Natural killer cell (primary cell): ENCODE measurements at regions not wholly inside any gene's neighbourhood (a gene's known extent, or its start where the extent isn't known, plus 50 kb on each side); places are given as distances from the start of the nearest gene placed in this dataset.

Experiments
- ATAC-seq, 3 donors: fragments of 150-1000 bp in 2 of 3; fragments of 200-7000 bp in 1 of 3; cut with Tn5 transposase; 1 replicate in 1 of 3; 2 replicates in 2 of 3; pipeline ENCODE4 v1.10.0; 2021; ENCODE audit warnings: mild to moderate bottlenecking in 2 of 3, moderate library complexity in 2 of 3
- DNase-seq, 2 donors: peaks; one replicate each; pipeline versions ENCODE4 v3.0.0 to v3.0.0-alpha.2; 2013 to 2021; ENCODE audit warnings: mixed read lengths in 1 of 2
- H3K27ac ChIP-seq: one replicate; pipeline ENCODE4 v1.5.1; 2013; ENCODE audit warnings: mild to moderate bottlenecking, low read length
- H3K27me3 ChIP-seq: one replicate; pipeline ENCODE4 v1.6.1; 2013; ENCODE audit warnings: low read length; ENCODE audit not compliant: control insufficient read depth, insufficient read depth
- H3K36me3 ChIP-seq: one replicate; pipeline ENCODE4 v1.6.1; 2013; ENCODE audit warnings: low read length; ENCODE audit not compliant: control insufficient read depth, insufficient read depth
- H3K4me1 ChIP-seq: one replicate; pipeline ENCODE4 v1.6.1; 2013; ENCODE audit warnings: low read length; ENCODE audit not compliant: control insufficient read depth, insufficient read depth
- H3K4me3 ChIP-seq: one replicate; pipeline ENCODE4 v1.5.1; 2013; ENCODE audit warnings: low read length
- H3K9me3 ChIP-seq: one replicate; pipeline ENCODE4 v1.6.1; 2013; ENCODE audit warnings: low read length; ENCODE audit not compliant: control insufficient read depth, insufficient read depth
- H3K27ac Mint-ChIP-seq, 2 donors: one replicate each; pipeline ENCODE4 v1.8.0; 2022; ENCODE audit warnings: mild to moderate bottlenecking in 2 of 2, mixed read lengths in 2 of 2, moderate library complexity in 1 of 2
- H3K27me3 Mint-ChIP-seq, 2 donors: one replicate each; pipeline ENCODE4 v1.8.0; 2022; ENCODE audit warnings: low read depth in 2 of 2, mixed read lengths in 2 of 2
- H3K36me3 Mint-ChIP-seq: one replicate; pipeline ENCODE4 v1.8.0; 2022; ENCODE audit warnings: mixed read lengths
- H3K4me1 Mint-ChIP-seq, 2 donors: one replicate each; pipeline ENCODE4 v1.8.0; 2022; ENCODE audit warnings: mixed read lengths in 2 of 2
- H3K4me3 Mint-ChIP-seq: one replicate; pipeline ENCODE4 v1.8.0; 2022; ENCODE audit warnings: mild to moderate bottlenecking, moderate library complexity, mixed read lengths
- H3K9me3 Mint-ChIP-seq, 2 donors: one replicate each; pipeline ENCODE4 v1.8.0; 2022; ENCODE audit warnings: mixed read lengths in 2 of 2
- WGBS: methylation state at CpG from one replicate; pipeline ENCODE4 v1.1.7; 2013; ENCODE audit warnings: missing lambda C conversion rate; ENCODE audit not compliant: insufficient coverage; 5-methylcytosine and 5-hydroxymethylcytosine counted together
- intact Hi-C: fragments of 100-400 bp; cut with micrococcal nuclease; formaldehyde crosslinking; loops from one replicate; pipeline ENCODE4 v1.14.2; 2022
- TF ChIP-seq, protein P1 (sequence below): fragments of 200-600 bp; IDR thresholded peaks from one replicate; pipeline ENCODE4 v1.8.0; 2022; ENCODE audit warnings: antibody characterized with exemption

DNA sequence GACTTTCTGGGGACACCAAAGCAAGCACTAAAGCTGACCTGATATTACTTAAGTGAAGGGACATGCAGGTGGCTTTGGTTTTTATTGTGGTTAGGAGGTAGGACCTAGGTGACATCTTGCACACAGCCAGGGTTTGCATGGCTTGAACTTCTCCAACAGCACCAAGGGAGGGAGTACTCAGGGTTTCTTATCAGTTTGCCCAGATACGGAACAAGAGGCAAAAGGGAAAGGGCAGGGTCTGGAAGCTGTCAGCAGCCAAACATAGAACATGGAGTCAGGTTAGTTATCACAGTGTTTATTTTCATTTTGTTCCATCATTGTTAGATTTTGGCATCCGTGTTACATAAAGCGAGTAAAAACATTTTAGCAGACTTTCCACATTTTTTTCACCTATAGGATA, 186.3 kb upstream of the CLEC14A start:
- no peak overlapping the region for H3K27ac Mint-ChIP-seq
- intact Hi-C loops, result no loop called here
- no peak for ATAC-seq

DNA sequence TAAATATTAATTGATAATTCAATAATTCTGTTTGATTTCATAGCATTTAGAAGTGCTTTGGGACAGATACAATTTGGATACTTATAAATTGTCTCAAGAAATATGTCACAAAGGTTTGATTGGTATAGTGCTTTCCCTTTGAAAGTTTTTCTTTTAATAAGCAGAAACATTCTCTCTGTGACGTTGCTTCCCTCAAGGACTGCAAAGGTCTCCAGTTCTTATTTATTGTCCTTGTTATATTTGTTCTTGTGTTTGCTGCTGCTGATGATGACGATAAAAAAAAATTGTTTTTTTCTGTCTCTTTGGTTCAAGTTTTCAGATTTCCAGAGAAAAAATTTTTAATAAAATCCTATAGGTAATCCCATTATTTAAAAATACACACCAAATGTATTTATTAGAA, 176.3 kb upstream of the CLEC14A start:
- ATAC-seq (no peak), DNase-seq (no peak)
- TF ChIP-seq, protein P1, sequence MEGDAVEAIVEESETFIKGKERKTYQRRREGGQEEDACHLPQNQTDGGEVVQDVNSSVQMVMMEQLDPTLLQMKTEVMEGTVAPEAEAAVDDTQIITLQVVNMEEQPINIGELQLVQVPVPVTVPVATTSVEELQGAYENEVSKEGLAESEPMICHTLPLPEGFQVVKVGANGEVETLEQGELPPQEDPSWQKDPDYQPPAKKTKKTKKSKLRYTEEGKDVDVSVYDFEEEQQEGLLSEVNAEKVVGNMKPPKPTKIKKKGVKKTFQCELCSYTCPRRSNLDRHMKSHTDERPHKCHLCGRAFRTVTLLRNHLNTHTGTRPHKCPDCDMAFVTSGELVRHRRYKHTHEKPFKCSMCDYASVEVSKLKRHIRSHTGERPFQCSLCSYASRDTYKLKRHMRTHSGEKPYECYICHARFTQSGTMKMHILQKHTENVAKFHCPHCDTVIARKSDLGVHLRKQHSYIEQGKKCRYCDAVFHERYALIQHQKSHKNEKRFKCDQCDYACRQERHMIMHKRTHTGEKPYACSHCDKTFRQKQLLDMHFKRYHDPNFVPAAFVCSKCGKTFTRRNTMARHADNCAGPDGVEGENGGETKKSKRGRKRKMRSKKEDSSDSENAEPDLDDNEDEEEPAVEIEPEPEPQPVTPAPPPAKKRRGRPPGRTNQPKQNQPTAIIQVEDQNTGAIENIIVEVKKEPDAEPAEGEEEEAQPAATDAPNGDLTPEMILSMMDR, result no peak
- H3K4me3 ChIP-seq, result no peak overlapping the region
- H3K36me3 ChIP-seq, result no peaks in the 10 kb centered on the region
- H3K27me3 ChIP-seq, result no peaks in the 10 kb centered on the region
- no peaks in the 10 kb centered on the region for H3K4me1 Mint-ChIP-seq
- peaks cover 0 to 2% of the 10 kb centered on the region in 2 donors for H3K9me3 Mint-ChIP-seq
- WGBS, result 75% methylated on average over 1 of the region's 2 CpGs
- H3K9me3 ChIP-seq, result no peaks in the 10 kb centered on the region
- no peaks in the 10 kb centered on the region for H3K27me3 Mint-ChIP-seq
- intact Hi-C loops, result no loop called here
- no peak overlapping the region for H3K27ac ChIP-seq
- no peak overlapping the region for H3K27ac Mint-ChIP-seq
- H3K4me1 ChIP-seq, result no peaks in the 10 kb centered on the region
- H3K36me3 Mint-ChIP-seq, result no peaks in the 10 kb centered on the region
- H3K4me3 Mint-ChIP-seq, result no peak overlapping the region

More for the DNA sequence above, 186.3 kb upstream of the CLEC14A start:
- WGBS, result 19% methylated on average over 1 of the region's 3 CpGs
- peaks cover 12 to 15% of the 10 kb centered on the region in 2 donors for H3K9me3 Mint-ChIP-seq
- Histone ChIP-seq H3K27me3 (no peaks in the 10 kb centered on the region), H3K27ac (no peak overlapping the region), H3K4me3 (no peak overlapping the region), H3K36me3 (no peaks in the 10 kb centered on the region), H3K4me1 (no peaks in the 10 kb centered on the region), H3K9me3 (no peaks in the 10 kb centered on the region)
- H3K27me3 Mint-ChIP-seq, result no peaks in the 10 kb centered on the region
- H3K4me1 Mint-ChIP-seq, result no peaks in the 10 kb centered on the region
- DNase-seq, result no peak
- peaks cover 10% of the 10 kb centered on the region for H3K36me3 Mint-ChIP-seq
- TF ChIP-seq, protein P1, result no peak
- no peak overlapping the region for H3K4me3 Mint-ChIP-seq

DNA sequence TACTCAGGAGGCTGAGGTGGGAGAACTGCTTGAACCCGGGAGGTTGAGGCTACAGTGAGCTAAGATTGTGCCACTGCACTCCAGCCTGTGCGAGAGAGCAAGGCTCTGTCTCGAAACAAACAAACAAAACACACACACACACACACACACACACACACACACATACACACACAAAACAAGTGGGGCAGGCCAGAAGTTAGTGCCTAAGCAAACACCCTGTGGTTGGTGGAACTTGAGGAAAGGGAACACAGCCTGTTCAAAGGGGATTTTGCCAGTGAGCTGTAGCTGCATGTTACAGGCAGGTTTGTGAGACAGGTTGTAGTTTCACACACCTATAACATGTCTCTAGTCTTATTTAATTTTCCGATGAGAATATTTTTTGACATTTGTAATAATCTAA, 175.3 kb upstream of the CLEC14A start:
- no peak overlapping the region for H3K27ac Mint-ChIP-seq
- WGBS, result 73% methylated on average over 1 of the region's 4 CpGs

DNA sequence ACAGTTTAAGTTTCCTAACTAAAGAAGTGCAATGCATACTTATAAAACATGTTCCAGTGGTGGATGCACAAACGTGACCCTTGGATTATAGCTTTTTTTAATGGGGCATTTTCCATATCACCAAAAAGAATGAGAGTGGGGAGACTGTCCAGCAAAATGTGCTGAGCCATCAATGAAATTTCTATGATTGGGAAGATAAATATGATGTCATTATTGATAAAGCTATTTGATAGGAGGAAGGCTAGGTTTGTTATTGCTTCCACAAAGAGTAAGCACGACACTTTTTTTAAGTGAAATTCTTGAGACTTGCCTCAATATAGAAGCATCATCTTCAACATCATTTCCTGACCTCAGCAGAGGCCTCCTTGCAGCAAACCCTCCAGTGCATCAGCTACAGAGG, 174.6 kb upstream of the CLEC14A start:
- Histone ChIP-seq H3K27me3 (no peaks in the 10 kb centered on the region), H3K9me3 (peaks cover 4% of the 10 kb centered on the region), H3K36me3 (no peaks in the 10 kb centered on the region), H3K4me1 (no peaks in the 10 kb centered on the region), H3K4me3 (no peak overlapping the region), H3K27ac (no peak overlapping the region)
- intact Hi-C loops, result no loop called here
- 79% methylated on average over 2 of the region's 2 CpGs for WGBS
- DNase-seq (no peak), ATAC-seq (no peak)
- Mint-ChIP-seq H3K4me3 (no peak overlapping the region), H3K9me3 (peaks cover 0 to 2% of the 10 kb centered on the region in 2 donors), H3K36me3 (no peaks in the 10 kb centered on the region), H3K4me1 (no peaks in the 10 kb centered on the region), H3K27ac (no peak overlapping the region), H3K27me3 (no peaks in the 10 kb centered on the region)
- TF ChIP-seq, protein P1, result no peak

More for the DNA sequence above, 175.3 kb upstream of the CLEC14A start:
- no peak overlapping the region for H3K4me3 ChIP-seq
- Mint-ChIP-seq H3K4me3 (no peak overlapping the region), H3K27me3 (no peaks in the 10 kb centered on the region), H3K9me3 (peaks cover 0 to 2% of the 10 kb centered on the region in 2 donors), H3K4me1 (no peaks in the 10 kb centered on the region), H3K36me3 (no peaks in the 10 kb centered on the region)
- H3K36me3 ChIP-seq, result no peaks in the 10 kb centered on the region
- TF ChIP-seq, protein P1, result no peak
- ATAC-seq (no peak), DNase-seq (no peak)
- H3K4me1 ChIP-seq, result no peaks in the 10 kb centered on the region
- intact Hi-C loops, result no loop called here
- no peaks in the 10 kb centered on the region for H3K27me3 ChIP-seq
- no peaks in the 10 kb centered on the region for H3K9me3 ChIP-seq
- no peak overlapping the region for H3K27ac ChIP-seq
